GM12878 (cell line): ENCODE measurements at regions not wholly inside any gene's neighbourhood (a gene's known extent, or its start where the extent isn't known, plus 50 kb on each side); places are given as distances from the start of the nearest gene placed in this dataset.

Source experiments
- ATAC-seq: fragments of 200-7000 bp; cut with Tn5 transposase; 3 replicates; pipeline ENCODE4 v1.9.1; 2020; ENCODE audit warnings: mild to moderate bottlenecking, moderate library complexity
- BruUV-seq: library from RNA; stranded (reverse); fragments of 400-500 nt; replicated peaks from 2 replicates; lab custom pipeline; 2021; lab: Mats Ljungman, UMichigan
- CTCF ChIA-PET: fragments of 300-600 bp; sonication (Branson Sonifier 250); formaldehyde crosslinking; extraction: SDS; loops from one replicate; lab custom pipeline; 2021; ENCODE audit warnings: inconsistent platforms; lab: Yijun Ruan, JAX
- POLR2A ChIA-PET: fragments of 350-600 bp; formaldehyde crosslinking; extraction: SDS; loops from one replicate; lab custom pipeline; 2021; ENCODE audit warnings: inconsistent platforms; lab: Charles Lee
- RAD21 ChIA-PET: fragments of 300-600 bp; sonication (Branson Sonifier 250); formaldehyde crosslinking; loops from one replicate; lab custom pipeline; 2023; ENCODE audit warnings: antibody characterized with exemption; ENCODE audit not compliant: unreplicated experiment; lab: Charles Lee
- SMC1A ChIA-PET: fragments of 300-600 bp; sonication (Branson Sonifier 250); formaldehyde crosslinking; loops from one replicate; lab custom pipeline; 2023; ENCODE audit not compliant: unreplicated experiment, uncharacterized antibody; lab: Charles Lee
- DNase-seq: peaks from one replicate; pipeline ENCODE4 v3.0.0-alpha.2; 2011; ENCODE audit warnings: low read depth, low spot score
- FAIRE-seq: peaks from 3 replicates; lab custom pipeline; 2011; peaks lifted over from hg19 to GRCh38; lab: Jason Lieb, UNC
- H2AFZ ChIP-seq: 2 replicates; pipeline ENCODE4 v1.6.0; 2011; ENCODE audit warnings: low read depth, low read length, control low read depth; ENCODE audit not compliant: control insufficient read depth
- H3K27ac ChIP-seq: 2 replicates; pipeline ENCODE4 v1.5.1; 2011; ENCODE audit warnings: control low read depth; ENCODE audit not compliant: control insufficient read depth, insufficient read depth
- H3K27me3 ChIP-seq, 2 experiments: replicated peaks in 1 of 2; 2 replicates each; pipeline versions ENCODE4 v1.6.0 to v1.6.1; 2011; ENCODE audit warnings: low read length in 1 of 2; ENCODE audit not compliant: control insufficient read depth in 2 of 2, insufficient read depth in 2 of 2
- H3K36me3 ChIP-seq, 2 experiments: 2 replicates each; pipeline ENCODE4 v1.5.1; 2011; ENCODE audit warnings: low read length in 1 of 2; ENCODE audit not compliant: control insufficient read depth in 2 of 2, insufficient read depth in 2 of 2
- H3K4me1 ChIP-seq: 2 replicates; pipeline ENCODE4 v1.6.1; 2011; ENCODE audit warnings: mild to moderate bottlenecking, low read length, moderate library complexity, mixed read lengths; ENCODE audit not compliant: control insufficient read depth, insufficient read depth
- H3K4me2 ChIP-seq: 2 replicates; pipeline ENCODE4 v1.6.0; 2011; ENCODE audit warnings: control low read depth; ENCODE audit not compliant: control insufficient read depth, insufficient read depth
- H3K4me3 ChIP-seq: fragments of 200-600 bp; sonication (generic); 2 replicates; pipeline ENCODE4 v1.5.1; 2016
- H3K79me2 ChIP-seq: 2 replicates; pipeline ENCODE4 v1.6.0; 2011; ENCODE audit warnings: low read length; ENCODE audit not compliant: control insufficient read depth, insufficient read depth
- H3K9ac ChIP-seq: 2 replicates; pipeline ENCODE4 v1.8.0; 2011; ENCODE audit warnings: low read length, control low read depth, mixed read lengths; ENCODE audit not compliant: control insufficient read depth, insufficient read depth
- H3K9me3 ChIP-seq: replicated peaks from 3 replicates; pipeline ENCODE4 v1.5.1; 2011; ENCODE audit warnings: mild to moderate bottlenecking, low read length; ENCODE audit not compliant: control insufficient read depth, insufficient read depth
- H4K20me1 ChIP-seq: 2 replicates; pipeline ENCODE4 v1.6.0; 2011; ENCODE audit not compliant: control insufficient read depth, insufficient read depth
- BCL3 ChIP-seq: IDR thresholded peaks from 2 replicates; pipeline ENCODE4 v1.6.1; 2011; ENCODE audit warnings: borderline replicate concordance, low read depth, mild to moderate bottlenecking, moderate library complexity, low read length; ENCODE audit not compliant: insufficient read depth, poor library complexity, severe bottlenecking
- E4F1 ChIP-seq: fragments of 450-650 bp; IDR thresholded peaks from 2 replicates; pipeline ENCODE4 v1.6.1; 2018; ENCODE audit warnings: borderline replicate concordance, mild to moderate bottlenecking; ENCODE audit not compliant: partially characterized antibody
- EGR1 ChIP-seq, 2 experiments: IDR thresholded peaks; 1 replicate in 1 of 2; 2 replicates in 1 of 2; pipeline ENCODE4 v1.6.1; 2011 to 2012; ENCODE audit warnings: low read depth in 2 of 2, low read length in 2 of 2, borderline replicate concordance in 1 of 2, mild to moderate bottlenecking in 1 of 2, moderate library complexity in 1 of 2
- HDAC6 ChIP-seq: fragments of 200-600 bp; sonication (generic); IDR thresholded peaks from one replicate; pipeline ENCODE4 v1.8.0; 2017; ENCODE audit warnings: antibody characterized with exemption; ENCODE audit not compliant: unreplicated experiment
- IKZF2 ChIP-seq, 2 experiments: fragments of 450-650 bp; IDR thresholded peaks; 2 replicates each; pipeline ENCODE4 v1.6.1; 2017; ENCODE audit warnings: mild to moderate bottlenecking in 2 of 2, moderate library complexity in 2 of 2
- LARP7 ChIP-seq: fragments of 450-650 bp; IDR thresholded peaks from 2 replicates; pipeline ENCODE4 v1.6.1; 2017; ENCODE audit warnings: mild to moderate bottlenecking
- MEF2A ChIP-seq: IDR thresholded peaks from 2 replicates; pipeline ENCODE4 v1.6.1; 2011; ENCODE audit warnings: low read depth, mild to moderate bottlenecking, low read length, moderate library complexity; ENCODE audit not compliant: insufficient read depth
- NR2F1 ChIP-seq: fragments of 450-650 bp; conservative IDR thresholded peaks from 2 replicates; pipeline ENCODE4 v1.6.1; 2017; ENCODE audit warnings: mild to moderate bottlenecking
- RELA ChIP-seq: fragments of 450-650 bp; IDR thresholded peaks from 2 replicates; pipeline ENCODE4 v1.8.0; 2014; ENCODE audit warnings: borderline replicate concordance; ENCODE audit not compliant: partially characterized antibody
- STAT1 ChIP-seq: fragments of 450-650 bp; conservative IDR thresholded peaks from 2 replicates; pipeline ENCODE4 v1.6.1; 2014; ENCODE audit warnings: antibody characterized with exemption, mild to moderate bottlenecking
- SUPT20H ChIP-seq: IDR thresholded peaks from 2 replicates; pipeline ENCODE4 v1.6.1; 2011; ENCODE audit warnings: low read depth, mild to moderate bottlenecking, low read length, moderate library complexity, borderline replicate concordance; ENCODE audit not compliant: control insufficient read depth
- SUZ12 ChIP-seq: fragments of 200-600 bp; sonication (generic); IDR thresholded peaks from one replicate; pipeline ENCODE4 v1.6.1; 2018; ENCODE audit warnings: antibody characterized with exemption, mild to moderate bottlenecking; ENCODE audit not compliant: unreplicated experiment
- ZNF687 ChIP-seq: fragments of 450-650 bp; IDR thresholded peaks from 2 replicates; pipeline ENCODE4 v1.6.1; 2017; ENCODE audit warnings: mild to moderate bottlenecking, moderate library complexity
- WGBS: methylation state at CpG from one replicate; pipeline ENCODE4 v1.1.6; 2016; ENCODE audit warnings: low lambda C conversion rate; ENCODE audit not compliant: insufficient replicate concordance, insufficient coverage; ENCODE audit errors: missing lambda C conversion rate; 5-methylcytosine and 5-hydroxymethylcytosine counted together
- in situ Hi-C: fragments of 300-500 bp; cut with MboI; formaldehyde crosslinking; loops from 9 replicates; pipeline ENCODE4 v1.14.3; 2018; ENCODE audit warnings: mixed read lengths
- intact Hi-C: fragments of 100-400 bp; cut with micrococcal nuclease; formaldehyde crosslinking; loops from one replicate; pipeline ENCODE4 v1.14.2; 2022; ENCODE audit not compliant: unreplicated experiment

- no peak overlapping the region for H3K27ac ChIP-seq
- no peaks in the 10 kb centered on the region for H3K4me1 ChIP-seq
- H3K36me3 ChIP-seq, result no peaks in the 10 kb centered on the region
- no peak overlapping the region for H3K9ac ChIP-seq
- ChIA-PET CTCF (no interaction called here), POLR2A (no interaction called here), SMC1A (no interaction called here), RAD21 (no interaction called here)
- no TSS peak for BruUV-seq
- H3K27me3 ChIP-seq, result no peaks in the 10 kb centered on the region
- intact Hi-C loops, result no loop called here
- H3K4me2 ChIP-seq, result no peak overlapping the region
- no peaks in the 10 kb centered on the region for H4K20me1 ChIP-seq
- WGBS, result 44% methylated on average over 7 of the region's 7 CpGs
- FAIRE-seq (no peak), DNase-seq (no peak), ATAC-seq (no peak)
- no peaks in the 10 kb centered on the region for H3K79me2 ChIP-seq
- H2AFZ ChIP-seq, result no peak overlapping the region
- no peak for TF ChIP-seq IKZF2 (IDR thresholded peaks at IDR 0.05)
- TF ChIP-seq LARP7, result no peak
- TF ChIP-seq EGR1 (IDR thresholded peaks at IDR 0.05; ENCODE audit: borderline replicate concordance in 1 of 2, low read depth in 2 of 2, low read length in 2 of 2), result no peak
- no peak for TF ChIP-seq STAT1
- no peak for TF ChIP-seq E4F1
- no peak for TF ChIP-seq BCL3
- TF ChIP-seq NR2F1, result no peak
- no peak for TF ChIP-seq SUPT20H
- no peak for TF ChIP-seq RELA
- no peak for TF ChIP-seq SUZ12
- TF ChIP-seq ZNF687, result no peak
- TF ChIP-seq HDAC6, result no peak
- TF ChIP-seq MEF2A, result no peak
- H3K9me3 ChIP-seq, result no peaks in the 10 kb centered on the region
- in situ Hi-C loops, result no loop called here
- no peak overlapping the region for H3K4me3 ChIP-seq
Measured at GRCh38 chr1:47618830-47619229, 181.0 kb downstream of the FOXD2 start.
